ENCODE measurements at regions not wholly inside any gene's neighbourhood (a gene's known extent, or its start where the extent isn't known, plus 50 kb on each side); places are given as distances from the start of the nearest gene placed in this dataset.

GRCh38 chr17:31758646-31759045, 100.4 kb downstream of the COPRS start:
- H3K27me3 Mint-ChIP-seq (ENCODE audit: insufficient read depth, low read depth): no peaks in the 10 kb centered on the region
- Histone ChIP-seq H3K4me3 (no peak overlapping the region), H3K36me3 (no peaks in the 10 kb centered on the region), H3K79me2 (ENCODE audit: low read depth) (no peaks in the 10 kb centered on the region), H4K20me1 (ENCODE audit: low read depth) (no peaks in the 10 kb centered on the region), H2AFZ (replicated peaks) (no peak overlapping the region), H3K27me3 (no peaks in the 10 kb centered on the region), H3K4me1 (no peaks in the 10 kb centered on the region), H3K9me3 (ENCODE audit: low read depth) (no peaks in the 10 kb centered on the region), H3K9ac (no peak overlapping the region), H3K4me2 (no peak overlapping the region), H3K27ac (no peak overlapping the region), H3F3A (ENCODE audit: low read depth) (no peaks in the 10 kb centered on the region)
- no peak for TF ChIP-seq CTCF (IDR thresholded peaks at IDR 0.05)
- TF ChIP-seq EZH2 (IDR thresholded peaks at IDR 0.05): no peak
- TF ChIP-seq EZH2phosphoT487 (IDR thresholded peaks at IDR 0.05): no peak
- H3K4me1 Mint-ChIP-seq: no peaks in the 10 kb centered on the region
- no peak for DNase-seq (ENCODE audit: low spot score)
- H3K36me3 Mint-ChIP-seq: no peaks in the 10 kb centered on the region
- no peaks in the 10 kb centered on the region for H3K9me3 Mint-ChIP-seq
- H3K27ac Mint-ChIP-seq: no peak overlapping the region
- no peak overlapping the region for H3K4me3 Mint-ChIP-seq

- Mint-ChIP-seq H3K36me3 (no peaks in the 10 kb centered on the region), H3K4me1 (no peaks in the 10 kb centered on the region), H3K9me3 (no peaks in the 10 kb centered on the region), H3K27me3 (ENCODE audit: insufficient read depth, low read depth) (no peaks in the 10 kb centered on the region), H3K27ac (no peak overlapping the region), H3K4me3 (no peak overlapping the region)
- Histone ChIP-seq H3K9me3 (ENCODE audit: low read depth) (no peaks in the 10 kb centered on the region), H3K36me3 (no peaks in the 10 kb centered on the region), H3K4me3 (no peak overlapping the region), H3F3A (ENCODE audit: low read depth) (no peaks in the 10 kb centered on the region), H3K79me2 (ENCODE audit: low read depth) (no peaks in the 10 kb centered on the region), H3K27ac (no peak overlapping the region), H3K4me1 (no peaks in the 10 kb centered on the region), H2AFZ (replicated peaks) (no peak overlapping the region), H4K20me1 (ENCODE audit: low read depth) (no peaks in the 10 kb centered on the region), H3K9ac (no peak overlapping the region), H3K27me3 (no peaks in the 10 kb centered on the region), H3K4me2 (no peak overlapping the region)
- DNase-seq (ENCODE audit: low spot score): no peak
- TF ChIP-seq EZH2phosphoT487 (IDR thresholded peaks at IDR 0.05) (no peak), EZH2 (IDR thresholded peaks at IDR 0.05) (no peak), CTCF (IDR thresholded peaks at IDR 0.05) (no peak)
These were observed 101.9 kb downstream of the COPRS start for GRCh38 chr17:31757097-31757496.

- H3K4me2 ChIP-seq: no peak overlapping the region
These were observed 104.7 kb downstream of the COPRS start for GRCh38 chr17:31754239-31754945.

More at GRCh38 chr17:31754239-31754945, 104.7 kb downstream of the COPRS start:
- H4K20me1 ChIP-seq (ENCODE audit: low read depth): no peaks in the 10 kb centered on the region
- H3K79me2 ChIP-seq (ENCODE audit: low read depth): no peaks in the 10 kb centered on the region
- no peak overlapping the region for H2AFZ ChIP-seq (replicated peaks)
- no peaks in the 10 kb centered on the region for H3K4me1 Mint-ChIP-seq
- no peak overlapping the region for H3K27ac Mint-ChIP-seq
- no peak overlapping the region for H3K4me3 Mint-ChIP-seq
- H3K9ac ChIP-seq: no peak overlapping the region
- no peaks in the 10 kb centered on the region for H3F3A ChIP-seq (ENCODE audit: low read depth)
- no peaks in the 10 kb centered on the region for H3K36me3 Mint-ChIP-seq
- no peaks in the 10 kb centered on the region for H3K36me3 ChIP-seq
- H3K9me3 ChIP-seq (ENCODE audit: low read depth): no peaks in the 10 kb centered on the region
- TF ChIP-seq CTCF (IDR thresholded peaks at IDR 0.05): no peak
- no peak for TF ChIP-seq EZH2phosphoT487 (IDR thresholded peaks at IDR 0.05)
- TF ChIP-seq EZH2 (IDR thresholded peaks at IDR 0.05): no peak
- no peak overlapping the region for H3K27ac ChIP-seq
- no peaks in the 10 kb centered on the region for H3K27me3 Mint-ChIP-seq (ENCODE audit: insufficient read depth, low read depth)
- H3K4me1 ChIP-seq: no peaks in the 10 kb centered on the region
- no peak overlapping the region for H3K4me3 ChIP-seq
- no peaks in the 10 kb centered on the region for H3K27me3 ChIP-seq
- DNase-seq (ENCODE audit: low spot score): no peak
- no peaks in the 10 kb centered on the region for H3K9me3 Mint-ChIP-seq
